ENCODE measurements at regions not wholly inside any gene's neighbourhood (a gene's known extent, or its start where the extent isn't known, plus 50 kb on each side); places are given as distances from the start of the nearest gene placed in this dataset.
A peak's percentile ranks its signal among the peaks of the same experiment; 100 is the strongest.

DNA sequence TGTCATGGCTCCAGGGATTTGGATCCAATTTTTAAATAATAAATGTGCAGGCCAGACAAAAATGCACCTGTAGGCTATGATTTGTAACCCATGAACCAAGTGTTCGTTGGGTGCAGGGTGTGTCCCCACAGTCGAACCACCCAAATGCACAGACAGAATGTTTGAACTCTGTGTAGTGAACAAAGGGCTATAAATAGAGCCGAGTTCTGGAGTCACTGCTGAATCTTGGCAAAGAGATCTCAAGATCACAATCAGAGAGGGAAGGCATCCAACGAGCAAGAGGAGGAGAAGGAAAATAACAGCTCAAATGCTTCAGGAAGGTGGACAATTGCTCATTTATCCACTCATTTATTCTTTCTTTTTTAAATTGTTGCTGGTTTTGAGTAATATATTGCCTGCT is 547.9 kb downstream of the FGF9 start:
- no peak for TF ChIP-seq Cebpa-rat (IDR thresholded peaks at IDR 0.05)
- Histone ChIP-seq H3K9me3 (replicated peaks in 1 of 11) (no peaks in the 10 kb centered on the region), H3K9ac (no peak overlapping the region), H3K4me1 (peaks cover 9 to 32% (median 13%) of the 10 kb centered on the region in 10 experiments), H3K27ac (no peak overlapping the region), H3K36me3 (no peaks in the 10 kb centered on the region), H3K27me3 (no peaks in the 10 kb centered on the region), H4K20me1 (no peaks in the 10 kb centered on the region), H3K4me3 (no peak overlapping the region), H3K4me2 (peak overlapping the region in 3 of 11 experiments; percentile 1 to 32 (median 20); a peak in 2 of 22 replicates)

DNA sequence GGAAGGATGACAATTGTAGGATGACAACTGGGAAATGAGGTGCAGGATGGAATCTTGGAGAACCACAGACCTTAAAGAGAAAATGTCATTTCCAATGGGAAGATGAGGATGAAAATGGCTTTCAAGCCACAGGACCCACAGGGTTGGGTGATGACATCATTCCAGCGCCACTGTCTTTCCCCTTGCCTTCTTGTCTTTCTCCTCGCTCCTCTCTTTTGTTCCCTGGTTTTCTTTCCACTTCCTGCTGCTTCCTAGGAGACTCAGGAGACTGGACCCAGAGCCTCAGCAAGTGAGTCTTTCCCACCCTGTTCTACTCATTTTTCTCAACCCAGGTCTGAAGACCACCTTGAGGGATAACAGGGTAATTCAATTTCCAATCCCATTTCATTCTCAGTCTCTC is 548.8 kb downstream of the FGF9 start:
- H3K9ac ChIP-seq = no peak overlapping the region
- H3K4me3 ChIP-seq = no peak overlapping the region
- H3K4me1 ChIP-seq = peaks cover under 1 to 23% (median 4%) of the 10 kb centered on the region in 10 experiments; a peak in 15 of 20 replicates
- H3K4me2 ChIP-seq = peak overlapping the region in 2 of 11 experiments; percentile 1 to 20; a peak in 3 of 22 replicates
- H3K9me3 ChIP-seq (replicated peaks in 1 of 11) = no peaks in the 10 kb centered on the region
- no peak for TF ChIP-seq Cebpa-rat (IDR thresholded peaks at IDR 0.05)
- H3K27ac ChIP-seq = no peak overlapping the region
- H3K27me3 ChIP-seq = no peaks in the 10 kb centered on the region
- no peaks in the 10 kb centered on the region for H4K20me1 ChIP-seq
- no peaks in the 10 kb centered on the region for H3K36me3 ChIP-seq

DNA sequence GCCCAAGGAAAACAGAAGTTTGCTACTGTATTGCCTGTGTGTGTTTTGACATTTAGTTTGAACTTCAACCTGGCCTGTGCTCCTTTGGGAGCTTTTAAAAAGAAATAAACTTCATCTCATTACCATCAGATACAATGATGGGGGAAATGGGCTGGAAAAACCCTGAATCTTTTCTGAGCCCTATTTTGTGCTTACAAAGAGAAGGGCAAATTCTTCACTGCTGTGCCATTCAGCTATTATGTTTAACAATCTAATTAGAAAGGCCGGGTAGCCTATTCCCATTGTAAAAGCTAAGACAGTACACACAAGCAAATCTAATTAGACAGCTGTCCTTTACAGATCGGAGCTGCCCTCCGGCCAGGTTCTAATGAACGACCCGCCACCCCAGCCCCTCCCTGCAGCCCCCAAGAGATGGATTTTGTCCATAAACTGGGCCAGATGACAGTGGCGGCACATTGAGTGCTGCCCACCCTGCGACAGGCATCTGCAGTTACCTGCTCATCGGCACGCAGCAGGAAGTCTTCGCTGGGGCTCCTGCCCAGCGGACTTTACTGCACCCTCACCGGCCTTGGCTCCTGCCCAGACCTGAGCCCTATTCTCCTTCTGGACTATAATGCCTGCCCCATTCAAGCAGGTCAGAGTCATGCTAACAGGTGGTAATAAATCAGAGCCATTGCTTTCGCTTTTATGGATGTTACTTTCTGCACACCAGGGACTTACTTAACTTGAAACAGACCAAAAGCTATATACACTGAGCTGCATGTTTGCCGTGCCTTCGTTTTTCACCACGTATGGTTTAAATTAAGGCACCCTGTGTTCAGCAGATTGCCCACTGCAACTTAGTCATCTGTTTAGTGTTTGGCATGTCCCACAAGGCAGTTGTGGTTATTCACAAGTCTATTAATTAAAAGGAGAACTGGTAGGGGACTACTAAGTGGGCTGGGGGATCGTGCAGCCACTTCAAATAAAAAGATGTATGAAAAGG is 549.6 kb downstream of the FGF9 start:
- peaks cover 0 to 22% (median 2%) of the 10 kb centered on the region in 10 experiments; a peak in 7 of 20 replicates for H3K4me1 ChIP-seq
- H3K4me3 ChIP-seq = no peak overlapping the region
- no peaks in the 10 kb centered on the region for H3K27me3 ChIP-seq
- H3K4me2 ChIP-seq = peak overlapping the region in 4 of 11 experiments; percentile 4 to 19 (median 6); a peak in 3 of 22 replicates
- no peak overlapping the region for H3K9ac ChIP-seq
- no peaks in the 10 kb centered on the region for H4K20me1 ChIP-seq
- no peaks in the 10 kb centered on the region for H3K9me3 ChIP-seq (replicated peaks in 1 of 11)
- no peak for TF ChIP-seq Cebpa-rat (IDR thresholded peaks at IDR 0.05)
- no peaks in the 10 kb centered on the region for H3K36me3 ChIP-seq
- no peak overlapping the region for H3K27ac ChIP-seq

DNA sequence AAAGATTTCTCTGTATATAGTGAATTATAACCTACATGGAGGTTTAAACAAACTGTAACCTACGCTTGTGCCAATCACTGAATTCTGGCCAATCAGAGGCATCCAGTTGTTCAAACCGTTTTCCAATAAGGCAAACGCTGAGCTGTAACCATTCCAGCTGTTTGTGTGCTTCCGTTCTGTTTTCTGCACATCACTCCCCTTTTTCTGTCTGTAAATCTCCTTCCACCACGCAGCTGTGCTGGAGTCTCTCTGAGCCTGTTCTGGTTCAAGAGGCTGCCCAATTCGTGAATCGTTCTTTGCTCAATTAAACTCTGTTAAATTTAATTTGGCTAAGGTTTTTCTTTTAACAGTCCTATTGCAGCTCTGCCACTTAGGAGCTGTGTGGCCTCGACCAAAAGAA is 552.5 kb downstream of the FGF9 start:
- Histone ChIP-seq H3K27me3 (no peaks in the 10 kb centered on the region), H3K9me3 (replicated peaks in 1 of 11) (no peaks in the 10 kb centered on the region; a peak in 1 of 22 replicates), H4K20me1 (no peaks in the 10 kb centered on the region), H3K4me3 (no peak overlapping the region), H3K9ac (no peak overlapping the region), H3K27ac (no peak overlapping the region), H3K4me1 (peaks cover 12 to 38% (median 16%) of the 10 kb centered on the region in 10 experiments), H3K4me2 (no peak overlapping the region), H3K36me3 (no peaks in the 10 kb centered on the region)
- TF ChIP-seq Cebpa-rat (IDR thresholded peaks at IDR 0.05) = no peak

DNA sequence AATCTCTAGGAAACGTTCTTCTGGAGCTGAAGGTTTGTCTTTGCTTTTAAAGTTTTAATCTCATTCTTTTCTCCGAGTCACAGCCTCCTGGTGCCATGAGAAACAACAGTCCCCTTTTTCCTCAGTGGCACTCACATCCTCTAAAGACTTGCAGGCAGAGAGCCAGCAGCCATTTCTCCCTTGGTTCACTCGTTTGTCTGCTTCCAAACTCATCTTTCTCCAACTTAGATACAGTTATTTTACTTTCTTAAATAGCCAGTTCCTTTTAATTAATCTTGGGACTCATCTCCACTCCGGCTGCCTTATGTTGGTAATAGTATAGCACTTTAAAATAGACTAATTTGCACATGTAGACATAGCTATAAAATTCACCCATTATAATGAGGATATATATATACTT is 555.2 kb downstream of the FGF9 start:
- Histone ChIP-seq H3K4me3 (no peak overlapping the region), H3K4me2 (no peak overlapping the region), H3K4me1 (peaks cover 15 to 37% (median 31%) of the 10 kb centered on the region in 10 experiments), H3K36me3 (no peaks in the 10 kb centered on the region), H3K27ac (no peak overlapping the region), H4K20me1 (no peaks in the 10 kb centered on the region), H3K9ac (no peak overlapping the region), H3K27me3 (no peaks in the 10 kb centered on the region), H3K9me3 (replicated peaks in 1 of 11) (peaks cover 0 to 4% (median 0%) of the 10 kb centered on the region in 11 experiments; a peak in 1 of 22 replicates)
- no peak for TF ChIP-seq Cebpa-rat (IDR thresholded peaks at IDR 0.05)

DNA sequence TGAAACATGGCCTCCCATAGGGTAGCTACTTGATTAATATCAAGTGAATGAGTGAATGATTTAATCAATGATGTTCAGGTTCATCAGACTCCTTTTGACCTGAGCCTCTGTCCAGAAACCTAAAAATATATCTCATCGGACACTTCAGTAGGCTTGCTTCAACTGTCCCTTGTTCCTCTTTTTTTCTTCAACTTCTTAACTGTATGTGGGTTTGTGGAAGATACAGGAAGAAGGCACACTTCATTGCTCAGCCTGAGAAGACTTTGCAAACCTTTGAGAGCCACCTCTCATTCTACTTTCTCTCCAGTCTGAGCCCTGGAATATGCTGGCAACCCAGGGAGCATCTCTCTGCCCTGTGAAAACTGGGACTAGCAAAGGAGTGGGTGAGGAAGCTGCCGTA is 557.0 kb downstream of the FGF9 start:
- no peaks in the 10 kb centered on the region for H3K27me3 ChIP-seq
- no peaks in the 10 kb centered on the region for H4K20me1 ChIP-seq
- no peaks in the 10 kb centered on the region for H3K36me3 ChIP-seq
- peak overlapping the region; percentile 52 to 86 (median 68) for H3K4me2 ChIP-seq
- peaks cover 15 to 51% (median 36%) of the 10 kb centered on the region in 10 experiments for H3K4me1 ChIP-seq
- no peak overlapping the region for H3K4me3 ChIP-seq
- no peak overlapping the region for H3K27ac ChIP-seq
- peaks cover 0 to 8% (median 0%) of the 10 kb centered on the region in 11 experiments; a peak in 5 of 22 replicates for H3K9me3 ChIP-seq (replicated peaks in 1 of 11)
- TF ChIP-seq Cebpa-rat (IDR thresholded peaks at IDR 0.05) = no peak
- no peak overlapping the region for H3K9ac ChIP-seq

DNA sequence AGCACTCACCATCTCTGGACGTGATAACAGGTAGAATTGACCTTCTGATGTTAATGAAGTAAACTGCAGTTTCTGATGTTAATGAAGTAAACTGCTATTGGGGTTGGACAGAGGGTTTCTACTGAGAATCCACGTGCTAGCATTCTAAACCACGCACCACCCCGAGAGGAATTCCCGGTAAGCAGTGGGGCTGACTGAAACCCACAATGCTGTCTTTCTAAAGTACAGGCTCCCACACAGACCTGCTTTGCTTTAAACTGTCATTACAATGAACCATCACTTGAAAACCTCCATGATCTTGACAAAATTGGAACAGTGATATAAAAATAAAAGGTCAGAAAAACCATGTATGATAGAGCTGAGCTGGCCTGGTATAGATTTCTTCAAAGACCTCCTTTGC is 559.0 kb downstream of the FGF9 start:
- peak overlapping the region in 7 of 11 experiments; percentile 2 to 85 (median 38); a peak in 6 of 22 replicates for H3K4me2 ChIP-seq
- peaks cover 24 to 62% (median 43%) of the 10 kb centered on the region in 10 experiments for H3K4me1 ChIP-seq
- no peaks in the 10 kb centered on the region for H4K20me1 ChIP-seq
- H3K27me3 ChIP-seq = no peaks in the 10 kb centered on the region
- no peak overlapping the region for H3K9ac ChIP-seq
- TF ChIP-seq Cebpa-rat (IDR thresholded peaks at IDR 0.05) = no peak
- H3K27ac ChIP-seq = no peak overlapping the region
- no peak overlapping the region for H3K4me3 ChIP-seq
- H3K36me3 ChIP-seq = no peaks in the 10 kb centered on the region
- peaks cover 0 to 8% (median 0%) of the 10 kb centered on the region in 11 experiments; a peak in 5 of 22 replicates for H3K9me3 ChIP-seq (replicated peaks in 1 of 11)

DNA sequence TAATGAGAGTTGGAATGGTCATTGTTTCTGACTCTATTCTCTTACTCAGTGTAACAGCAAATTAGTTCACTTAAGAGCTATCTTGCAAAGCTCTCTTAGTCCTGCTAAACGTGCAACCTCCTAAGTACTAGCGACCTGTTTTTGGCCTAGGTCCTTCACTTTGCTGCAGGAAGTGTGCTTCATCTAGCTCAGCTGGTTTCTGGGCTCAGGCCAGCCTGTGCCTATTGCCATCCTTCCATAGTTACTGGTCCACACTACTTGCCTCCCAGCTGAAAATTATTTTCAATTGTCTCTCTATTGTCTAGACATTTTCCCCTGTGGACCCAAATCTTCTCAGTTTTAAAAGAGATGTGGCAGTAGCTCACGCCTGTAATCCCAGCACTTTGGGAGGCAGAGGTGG is 561.3 kb downstream of the FGF9 start:
- Histone ChIP-seq H3K4me3 (no peak overlapping the region), H3K4me2 (peak overlapping the region in 7 of 11 experiments; percentile 5 to 51 (median 27); a peak in 10 of 22 replicates), H3K4me1 (peaks cover 36 to 70% (median 54%) of the 10 kb centered on the region in 10 experiments), H4K20me1 (no peaks in the 10 kb centered on the region), H3K36me3 (no peaks in the 10 kb centered on the region), H3K27ac (no peak overlapping the region), H3K9me3 (replicated peaks in 1 of 11) (peaks cover 0 to 8% (median 0%) of the 10 kb centered on the region in 11 experiments; a peak in 4 of 22 replicates), H3K27me3 (no peaks in the 10 kb centered on the region), H3K9ac (no peak overlapping the region)
- TF ChIP-seq Cebpa-rat (IDR thresholded peaks at IDR 0.05) = no peak

DNA sequence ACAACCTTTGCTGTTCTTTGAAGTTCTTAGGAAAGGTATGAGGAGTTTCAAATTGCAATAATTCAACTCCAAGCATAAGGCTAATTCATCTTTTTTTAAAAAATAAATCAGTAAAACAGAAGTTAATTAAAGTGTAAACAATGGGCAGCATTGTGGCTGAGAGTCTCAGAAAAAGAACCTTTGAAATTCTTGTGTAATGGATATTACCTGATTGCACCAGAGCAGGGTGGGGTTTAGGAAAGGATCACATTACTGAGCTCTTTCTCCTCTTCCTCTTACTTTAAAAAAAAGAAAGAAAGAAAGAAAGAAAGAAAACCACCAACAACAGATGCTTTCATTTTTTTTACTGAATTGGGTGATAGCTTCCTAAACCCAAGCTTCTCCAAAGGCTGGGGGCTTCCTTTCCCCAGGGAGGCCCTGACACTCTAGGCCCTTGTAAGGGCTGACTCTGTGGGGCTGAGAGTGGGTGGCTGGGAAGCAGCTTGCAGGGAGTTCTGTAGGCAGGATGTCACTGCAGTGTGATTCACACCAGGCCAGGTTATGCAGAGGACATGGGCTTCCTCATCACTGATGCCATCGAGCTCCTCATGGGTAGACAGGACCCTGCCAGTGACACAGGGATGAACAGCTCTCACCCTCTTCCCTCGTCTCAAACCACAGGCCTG is 564.5 kb downstream of the FGF9 start:
- Histone ChIP-seq H3K27ac (peak overlapping the region in 9 of 11 experiments; percentile 41 to 68 (median 51); a peak in 18 of 22 replicates), H3K9ac (peak overlapping the region in 4 of 11 experiments; percentile 13 to 39 (median 30); a peak in 4 of 22 replicates), H3K4me1 (peaks cover 21 to 43% (median 32%) of the 10 kb centered on the region in 10 experiments), H3K4me3 (no peak overlapping the region), H3K9me3 (replicated peaks in 1 of 11) (peaks cover 0 to 8% (median 0%) of the 10 kb centered on the region in 11 experiments; a peak in 4 of 22 replicates), H3K4me2 (peak overlapping the region; percentile 51 to 78 (median 61)), H3K27me3 (no peaks in the 10 kb centered on the region), H4K20me1 (no peaks in the 10 kb centered on the region), H3K36me3 (no peaks in the 10 kb centered on the region)
- no peak for TF ChIP-seq Cebpa-rat (IDR thresholded peaks at IDR 0.05)

Data from BLaER1 treated with 17β-estradiol and CSF1 and Interleukin-3, amounts not matched to agents 10 nM and 100 nM (cell line).